A673 (cell line): ENCODE measurements at regions not wholly inside any gene's neighbourhood (a gene's known extent, or its start where the extent isn't known, plus 50 kb on each side); places are given as distances from the start of the nearest gene placed in this dataset.
"Not testable (repeated sequence)": the region's sequence is repeated elsewhere in the genome, so short reads cannot be mapped to it uniquely, and the experiment has no call there.

Source experiments
- BruUV-seq: library from RNA; stranded (reverse); fragments of 400-500 nt; replicated peaks from 2 replicates; lab custom pipeline; 2021; lab: Mats Ljungman, UMichigan
- CTCF ChIA-PET: fragments of 300-600 bp; sonication (Branson Sonifier 250); formaldehyde crosslinking; loops from one replicate; lab custom pipeline; 2022; ENCODE audit warnings: antibody characterized with exemption; lab: Charles Lee
- POLR2A ChIA-PET: fragments of 300-600 bp; sonication (Branson Sonifier 250); formaldehyde crosslinking; loops from one replicate; lab custom pipeline; 2022; ENCODE audit warnings: antibody characterized with exemption; ENCODE audit not compliant: low non-redundant PET; lab: Charles Lee
- DNase-seq: peaks from one replicate; pipeline ENCODE4 v3.0.0-alpha.2; 2015; ENCODE audit warnings: low spot score
- H3K27ac ChIP-seq: fragments of 200-600 bp; sonication (generic); 2 replicates; pipeline ENCODE4 v1.5.1; 2016; ENCODE audit warnings: mixed run types, low read depth, mild to moderate bottlenecking, mixed read lengths, antibody characterized with exemption, low read length; ENCODE audit not compliant: poor library complexity, severe bottlenecking
- H3K27me3 ChIP-seq: fragments of 200-600 bp; sonication (generic); replicated peaks from 2 replicates; pipeline ENCODE4 v1.6.1; 2017; ENCODE audit warnings: mixed run types, low read depth, mild to moderate bottlenecking, mixed read lengths, antibody characterized with exemption, low read length; ENCODE audit not compliant: insufficient read depth, poor library complexity
- H3K36me3 ChIP-seq: fragments of 200-600 bp; sonication (generic); 2 replicates; pipeline ENCODE4 v1.6.1; 2016; ENCODE audit warnings: mixed run types, mild to moderate bottlenecking, mixed read lengths, antibody characterized with exemption, low read length; ENCODE audit not compliant: insufficient read depth, poor library complexity, severe bottlenecking
- H3K4me1 ChIP-seq: fragments of 200-600 bp; sonication (generic); 2 replicates; pipeline ENCODE4 v1.6.1; 2017; ENCODE audit warnings: mixed run types, mild to moderate bottlenecking, mixed read lengths, antibody characterized with exemption, low read length; ENCODE audit not compliant: insufficient read depth, poor library complexity, severe bottlenecking
- H3K4me3 ChIP-seq: fragments of 200-600 bp; sonication (generic); 2 replicates; pipeline ENCODE4 v1.5.1; 2016; ENCODE audit warnings: low read depth, mixed run types, mild to moderate bottlenecking, mixed read lengths, low read length; ENCODE audit not compliant: poor library complexity, severe bottlenecking
- H3K9me3 ChIP-seq: fragments of 200-600 bp; sonication (generic); 2 replicates; pipeline ENCODE4 v1.6.1; 2016; ENCODE audit warnings: mixed run types, low read depth, mild to moderate bottlenecking, mixed read lengths, antibody characterized with exemption, low read length; ENCODE audit not compliant: poor library complexity, severe bottlenecking
- CTCF ChIP-seq: fragments of 300-800, 200-600 bp; sonication (generic); conservative IDR thresholded peaks from 2 replicates; pipeline ENCODE4 v1.5.1; 2017; ENCODE audit warnings: low read depth, mild to moderate bottlenecking, antibody characterized with exemption, low read length, moderate library complexity, mixed read lengths
- EZH2 ChIP-seq: fragments of 200-600 bp; sonication (generic); IDR thresholded peaks from 2 replicates; pipeline ENCODE4 v1.6.1; 2017; ENCODE audit warnings: borderline replicate concordance, low read depth, mild to moderate bottlenecking, mixed read lengths, antibody characterized with exemption, low read length; ENCODE audit not compliant: poor library complexity, severe bottlenecking
- intact Hi-C: fragments of 100-400 bp; cut with micrococcal nuclease; formaldehyde crosslinking; loops from one replicate; pipeline ENCODE4 v1.10.0; 2022; ENCODE audit not compliant: unreplicated experiment

GRCh38 chr18:42365591-42365990 is 410.6 kb downstream of the PIK3C3 start:
- no TSS peak for BruUV-seq
- intact Hi-C loops: no loop called here
- H3K9me3 ChIP-seq: no peaks in the 10 kb centered on the region
- CTCF ChIA-PET: no interaction called here
- no peaks in the 10 kb centered on the region for H3K27me3 ChIP-seq
- no peak overlapping the region for H3K27ac ChIP-seq
- DNase-seq: no peak
- TF ChIP-seq EZH2 (no peak), CTCF (no peak)
- H3K4me3 ChIP-seq: no peak overlapping the region
- H3K36me3 ChIP-seq: no peaks in the 10 kb centered on the region
- POLR2A ChIA-PET: no interaction called here
- H3K4me1 ChIP-seq: no peaks in the 10 kb centered on the region

GRCh38 chr18:42373584-42373983 is 418.6 kb downstream of the PIK3C3 start:
- Histone ChIP-seq H3K36me3 (no peaks in the 10 kb centered on the region), H3K9me3 (no peaks in the 10 kb centered on the region), H3K27ac (no peak overlapping the region), H3K4me3 (no peak overlapping the region), H3K27me3 (no peaks in the 10 kb centered on the region), H3K4me1 (peaks cover 6% of the 10 kb centered on the region)
- peak; percentile 27 for DNase-seq
- POLR2A ChIA-PET: no interaction called here
- TF ChIP-seq EZH2 (no peak), CTCF (no peak)
- CTCF ChIA-PET: no interaction called here
- intact Hi-C loops: no loop called here
- BruUV-seq: no TSS peak

- no peak for DNase-seq
- ChIA-PET CTCF (no interaction called here), POLR2A (no interaction called here)
- H3K27me3 ChIP-seq: no peaks in the 10 kb centered on the region
- H3K4me3 ChIP-seq: no peak overlapping the region
- H3K9me3 ChIP-seq: no peaks in the 10 kb centered on the region
- H3K4me1 ChIP-seq: peaks cover 6% of the 10 kb centered on the region
- no peak overlapping the region for H3K27ac ChIP-seq
- intact Hi-C loops: no loop called here
- TF ChIP-seq CTCF (no peak), EZH2 (no peak)
- no TSS peak for BruUV-seq
- no peaks in the 10 kb centered on the region for H3K36me3 ChIP-seq
Measured at GRCh38 chr18:42374961-42375360, 419.9 kb downstream of the PIK3C3 start.

- H3K36me3 ChIP-seq, H3K4me1 ChIP-seq, POLR2A ChIA-PET, BruUV-seq, H3K27me3 ChIP-seq, H3K27ac ChIP-seq, DNase-seq, CTCF ChIA-PET, intact Hi-C loops, H3K4me3 ChIP-seq, H3K9me3 ChIP-seq: not testable (repeated sequence)
Measured at GRCh38 chr18:42378854-42379253, 423.8 kb downstream of the PIK3C3 start.

GRCh38 chr18:42381236-42381635 is 426.2 kb downstream of the PIK3C3 start:
- CTCF ChIA-PET, intact Hi-C loops, BruUV-seq, DNase-seq, H3K4me3 ChIP-seq, H3K4me1 ChIP-seq, POLR2A ChIA-PET, H3K36me3 ChIP-seq, H3K27ac ChIP-seq, H3K27me3 ChIP-seq, H3K9me3 ChIP-seq: not testable (repeated sequence)
